H1 (cell line): ENCODE measurements at regions not wholly inside any gene's neighbourhood (a gene's known extent, or its start where the extent isn't known, plus 50 kb on each side); places are given as distances from the start of the nearest gene placed in this dataset.

Experiments used
- CREB1 ChIP-seq: IDR thresholded peaks from 2 replicates; pipeline ENCODE4 v1.6.1; 2012; ENCODE audit warnings: inconsistent platforms
- KDM1A ChIP-seq: fragments of 200-600, 300-600 bp; sonication (generic); IDR thresholded peaks from 2 replicates; pipeline ENCODE4 v1.7.1; 2016; ENCODE audit warnings: mild to moderate bottlenecking, low read length, borderline replicate concordance
- TAF1 ChIP-seq: IDR thresholded peaks from 2 replicates; pipeline ENCODE4 v1.6.1; 2011; ENCODE audit warnings: mild to moderate bottlenecking, low read depth, low read length
- TF ChIP-seq, protein P1 (sequence below): IDR thresholded peaks from 2 replicates; pipeline ENCODE4 v1.6.1; 2012; ENCODE audit warnings: inconsistent platforms

DNA sequence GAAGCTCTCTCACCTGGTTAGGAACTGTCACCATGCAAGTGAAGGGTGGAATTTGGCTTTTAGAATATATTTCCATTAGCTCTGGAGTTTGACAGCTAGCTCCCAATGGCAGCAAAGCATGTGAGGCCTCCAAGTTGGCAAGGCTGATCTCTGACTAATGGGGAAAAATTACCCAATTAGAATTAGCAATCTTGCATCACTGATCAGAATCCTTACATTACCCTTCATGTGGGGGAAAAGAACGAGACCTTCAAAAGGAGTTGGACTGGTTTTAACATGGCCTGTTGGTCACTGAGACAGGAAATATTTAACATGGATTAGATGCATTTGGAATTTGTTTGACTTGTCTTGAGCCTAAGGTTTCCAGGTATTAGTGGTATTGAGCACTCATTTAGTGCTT, 192.3 kb upstream of the GDNF start (continued):
- TF ChIP-seq, protein P1, sequence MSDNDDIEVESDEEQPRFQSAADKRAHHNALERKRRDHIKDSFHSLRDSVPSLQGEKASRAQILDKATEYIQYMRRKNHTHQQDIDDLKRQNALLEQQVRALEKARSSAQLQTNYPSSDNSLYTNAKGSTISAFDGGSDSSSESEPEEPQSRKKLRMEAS: no peak
- TF ChIP-seq TAF1 (no peak), CREB1 (no peak), KDM1A (no peak)
